Right lobe of liver (tissue), 4 donors: ENCODE measurements at regions not wholly inside any gene's neighbourhood (a gene's known extent, or its start where the extent isn't known, plus 50 kb on each side); places are given as distances from the start of the nearest gene placed in this dataset.

Source experiments
- POLR2A ChIP-seq: fragments of 450-650 bp; IDR thresholded peaks from one replicate; pipeline ENCODE4 v1.6.1; 2017; ENCODE audit warnings: antibody characterized with exemption, mild to moderate bottlenecking
- TF ChIP-seq, protein P1 (sequence below), 4 donors: fragments of 200-600 bp in 3 of 4; fragments of 450-650 bp in 1 of 4; IDR thresholded peaks; one replicate each; pipeline versions ENCODE4 v1.5.1 to v1.8.0; 2016 to 2022; ENCODE audit warnings: antibody characterized with exemption in 4 of 4, mild to moderate bottlenecking in 2 of 4
- donor health status: DM: no; HTN: no; CAD: no.
- donor health status: DM: no; HTN: no; CAD: no.
- donor health status: DM: no; HTN: yes; CAD: no.

DNA sequence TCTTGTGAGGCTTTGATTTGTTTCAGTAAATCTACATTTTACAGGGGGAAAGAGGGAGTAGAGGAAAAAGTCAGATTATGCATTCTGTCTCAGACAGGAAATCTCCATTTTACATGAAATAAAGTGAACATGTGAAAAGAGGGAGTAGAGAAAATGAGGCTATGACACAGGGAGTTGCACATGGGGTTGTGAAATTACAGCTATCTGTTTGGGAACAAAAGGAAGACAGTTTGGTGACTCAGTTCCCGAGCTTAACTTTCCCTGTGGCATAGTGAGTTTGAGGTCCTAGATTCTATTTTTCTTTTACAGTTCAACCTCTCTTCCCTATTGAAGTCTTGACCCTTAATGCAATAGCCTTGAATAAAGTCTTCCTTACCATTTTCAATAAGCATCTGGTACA lies 63.2 kb upstream of the AGR3 start:
- TF ChIP-seq, protein P1, sequence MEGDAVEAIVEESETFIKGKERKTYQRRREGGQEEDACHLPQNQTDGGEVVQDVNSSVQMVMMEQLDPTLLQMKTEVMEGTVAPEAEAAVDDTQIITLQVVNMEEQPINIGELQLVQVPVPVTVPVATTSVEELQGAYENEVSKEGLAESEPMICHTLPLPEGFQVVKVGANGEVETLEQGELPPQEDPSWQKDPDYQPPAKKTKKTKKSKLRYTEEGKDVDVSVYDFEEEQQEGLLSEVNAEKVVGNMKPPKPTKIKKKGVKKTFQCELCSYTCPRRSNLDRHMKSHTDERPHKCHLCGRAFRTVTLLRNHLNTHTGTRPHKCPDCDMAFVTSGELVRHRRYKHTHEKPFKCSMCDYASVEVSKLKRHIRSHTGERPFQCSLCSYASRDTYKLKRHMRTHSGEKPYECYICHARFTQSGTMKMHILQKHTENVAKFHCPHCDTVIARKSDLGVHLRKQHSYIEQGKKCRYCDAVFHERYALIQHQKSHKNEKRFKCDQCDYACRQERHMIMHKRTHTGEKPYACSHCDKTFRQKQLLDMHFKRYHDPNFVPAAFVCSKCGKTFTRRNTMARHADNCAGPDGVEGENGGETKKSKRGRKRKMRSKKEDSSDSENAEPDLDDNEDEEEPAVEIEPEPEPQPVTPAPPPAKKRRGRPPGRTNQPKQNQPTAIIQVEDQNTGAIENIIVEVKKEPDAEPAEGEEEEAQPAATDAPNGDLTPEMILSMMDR (IDR thresholded peaks at IDR 0.05): no peak
- no peak for TF ChIP-seq POLR2A
